H9 (cell line): ENCODE measurements at regions not wholly inside any gene's neighbourhood (a gene's known extent, or its start where the extent isn't known, plus 50 kb on each side); places are given as distances from the start of the nearest gene placed in this dataset.

Source experiments
- DNase-seq: peaks from one replicate; pipeline ENCODE4 v3.0.0-alpha.2; 2017
- H2AFZ ChIP-seq: one replicate; pipeline ENCODE4 v1.6.1; 2013; ENCODE audit warnings: mild to moderate bottlenecking, low read length, control low read depth, moderate library complexity
- H2AK5ac ChIP-seq: 2 replicates; pipeline ENCODE4 v1.6.1; 2013; ENCODE audit warnings: low read length, control low read depth, mixed read lengths; ENCODE audit not compliant: insufficient read length
- H2BK120ac ChIP-seq: one replicate; pipeline ENCODE4 v1.6.1; 2013; ENCODE audit warnings: low read depth, mild to moderate bottlenecking, low read length, control low read depth, inconsistent platforms; ENCODE audit not compliant: poor library complexity, severe bottlenecking
- H2BK12ac ChIP-seq: 2 replicates; pipeline ENCODE4 v1.6.1; 2013; ENCODE audit warnings: low read length, control low read depth, mixed read lengths, low read depth; ENCODE audit not compliant: insufficient read length
- H2BK15ac ChIP-seq: 2 replicates; pipeline ENCODE4 v1.6.1; 2013; ENCODE audit warnings: low read depth, low read length, control low read depth
- H2BK20ac ChIP-seq: one replicate; pipeline ENCODE4 v1.6.1; 2013; ENCODE audit warnings: low read depth, mild to moderate bottlenecking, low read length, control low read depth, inconsistent platforms; ENCODE audit not compliant: poor library complexity, severe bottlenecking
- H2BK5ac ChIP-seq: 2 replicates; pipeline ENCODE4 v1.6.1; 2013; ENCODE audit warnings: low read length, control low read depth, mixed read lengths; ENCODE audit not compliant: insufficient read length
- H3K14ac ChIP-seq: 2 replicates; pipeline ENCODE4 v1.6.1; 2013; ENCODE audit warnings: low read length, control low read depth; ENCODE audit not compliant: insufficient read depth
- H3K18ac ChIP-seq: 2 replicates; pipeline ENCODE4 v1.6.1; 2013; ENCODE audit warnings: low read depth, mild to moderate bottlenecking, mixed read lengths, low read length, control low read depth; ENCODE audit not compliant: insufficient read length
- H3K23ac ChIP-seq: 2 replicates; pipeline ENCODE4 v1.6.1; 2013; ENCODE audit warnings: low read length, control low read depth, mixed read lengths, low read depth; ENCODE audit not compliant: insufficient read length
- H3K23me2 ChIP-seq: 2 replicates; pipeline ENCODE4 v1.6.1; 2013; ENCODE audit warnings: low read depth, mild to moderate bottlenecking, mixed read lengths, low read length, control low read depth; ENCODE audit not compliant: insufficient read length, poor library complexity, severe bottlenecking
- H3K27ac ChIP-seq: 2 replicates; pipeline ENCODE4 v1.5.1; 2013; ENCODE audit warnings: low read length, control low read depth, mixed read lengths, low read depth; ENCODE audit not compliant: insufficient read length
- H3K27me3 ChIP-seq: 2 replicates; pipeline ENCODE4 v1.6.1; 2013; ENCODE audit warnings: low read length, control low read depth, inconsistent platforms; ENCODE audit not compliant: insufficient read depth
- H3K4ac ChIP-seq: 2 replicates; pipeline ENCODE4 v1.6.1; 2013; ENCODE audit warnings: low read depth, mild to moderate bottlenecking, control low read depth, inconsistent platforms, low read length, moderate library complexity
- H3K4me1 ChIP-seq: 2 replicates; pipeline ENCODE4 v1.6.1; 2013; ENCODE audit warnings: low read length, control low read depth, inconsistent platforms; ENCODE audit not compliant: insufficient read depth
- H3K4me2 ChIP-seq: 2 replicates; pipeline ENCODE4 v1.6.1; 2013; ENCODE audit warnings: low read length, control low read depth, mixed read lengths; ENCODE audit not compliant: insufficient read length, insufficient read depth
- H3K56ac ChIP-seq: 2 replicates; pipeline ENCODE4 v1.6.1; 2013; ENCODE audit warnings: low read depth, mild to moderate bottlenecking, mixed read lengths, low read length, control low read depth; ENCODE audit not compliant: insufficient read length
- H3K79me1 ChIP-seq: 2 replicates; pipeline ENCODE4 v1.6.1; 2013; ENCODE audit warnings: low read depth, mild to moderate bottlenecking, moderate library complexity, low read length, control low read depth, inconsistent platforms; ENCODE audit not compliant: insufficient read depth, poor library complexity, severe bottlenecking
- H3K79me2 ChIP-seq: 2 replicates; pipeline ENCODE4 v1.6.1; 2013; ENCODE audit warnings: low read length, control low read depth, inconsistent platforms; ENCODE audit not compliant: insufficient read depth
- H3K9ac ChIP-seq: 2 replicates; pipeline ENCODE4 v1.6.1; 2013; ENCODE audit warnings: low read length, control low read depth, mixed read lengths; ENCODE audit not compliant: insufficient read length; ENCODE audit errors: extremely low read depth
- H3K9me3 ChIP-seq: one replicate; pipeline ENCODE4 v1.6.1; 2013; ENCODE audit warnings: low read depth, low read length, inconsistent platforms; ENCODE audit not compliant: control insufficient read depth
- H3T11ph ChIP-seq: one replicate; pipeline ENCODE4 v1.6.1; 2013; ENCODE audit warnings: mild to moderate bottlenecking, low read length, control low read depth, inconsistent platforms
- H4K20me1 ChIP-seq: one replicate; pipeline ENCODE4 v1.6.1; 2013; ENCODE audit not compliant: control insufficient read depth, insufficient read length, insufficient read depth
- H4K5ac ChIP-seq: 2 replicates; pipeline ENCODE4 v1.6.1; 2013; ENCODE audit warnings: low read depth, mild to moderate bottlenecking, mixed read lengths, low read length, control low read depth; ENCODE audit not compliant: insufficient read length
- H4K8ac ChIP-seq: replicated peaks from 2 replicates; pipeline ENCODE4 v1.6.1; 2013; ENCODE audit warnings: low read length, control low read depth, mixed read lengths, low read depth; ENCODE audit not compliant: insufficient read length
- H4K91ac ChIP-seq: 2 replicates; pipeline ENCODE4 v1.6.1; 2013; ENCODE audit warnings: low read depth, mild to moderate bottlenecking, moderate library complexity, mixed read lengths, low read length, control low read depth; ENCODE audit not compliant: insufficient read length
- H3K27ac Mint-ChIP-seq, 3 experiments: 2 replicates in 2 of 3; 3 replicates in 1 of 3; pipeline ENCODE4 v1.8.0; 2020 to 2021; ENCODE audit warnings: mixed read lengths in 3 of 3, mild to moderate bottlenecking in 1 of 3, moderate library complexity in 1 of 3
- H3K27me3 Mint-ChIP-seq: 2 replicates; pipeline ENCODE4 v1.8.0; 2021; ENCODE audit warnings: low read depth, mild to moderate bottlenecking, moderate library complexity, mixed read lengths
- H3K36me3 Mint-ChIP-seq, 3 experiments: 2 replicates in 2 of 3; 3 replicates in 1 of 3; pipeline ENCODE4 v1.8.0; 2020 to 2021; ENCODE audit warnings: low read depth in 3 of 3, mixed read lengths in 3 of 3; ENCODE audit not compliant: insufficient read depth in 1 of 3
- H3K4me1 Mint-ChIP-seq, 2 experiments: 2 replicates each; pipeline ENCODE4 v1.8.0; 2020; ENCODE audit warnings: mixed read lengths in 2 of 2
- H3K4me3 Mint-ChIP-seq, 2 experiments: 2 replicates in 1 of 2; 3 replicates in 1 of 2; pipeline ENCODE4 v1.8.0; 2020 to 2021; ENCODE audit warnings: mild to moderate bottlenecking in 2 of 2, mixed read lengths in 2 of 2, moderate library complexity in 1 of 2
- H3K9me3 Mint-ChIP-seq, 2 experiments: 2 replicates in 1 of 2; 3 replicates in 1 of 2; pipeline ENCODE4 v1.8.0; 2020; ENCODE audit warnings: mild to moderate bottlenecking in 2 of 2, mixed read lengths in 2 of 2, moderate library complexity in 1 of 2
- WGBS: extraction: QIAGEN DNeasy Blood & Tissue Kit; methylation state at CpG from one replicate; pipeline ENCODE4 v1.1.7; 2013; ENCODE audit warnings: missing lambda C conversion rate, low lambda C conversion rate, mixed read lengths; ENCODE audit not compliant: insufficient read length; ENCODE audit errors: extremely low coverage; 5-methylcytosine and 5-hydroxymethylcytosine counted together
- TF ChIP-seq, protein P1 (sequence below): fragments of 200-600 bp; sonication (generic); conservative IDR thresholded peaks from 3 replicates; pipeline ENCODE4 v1.8.0; 2021; ENCODE audit warnings: antibody characterized with exemption, mild to moderate bottlenecking

DNA sequence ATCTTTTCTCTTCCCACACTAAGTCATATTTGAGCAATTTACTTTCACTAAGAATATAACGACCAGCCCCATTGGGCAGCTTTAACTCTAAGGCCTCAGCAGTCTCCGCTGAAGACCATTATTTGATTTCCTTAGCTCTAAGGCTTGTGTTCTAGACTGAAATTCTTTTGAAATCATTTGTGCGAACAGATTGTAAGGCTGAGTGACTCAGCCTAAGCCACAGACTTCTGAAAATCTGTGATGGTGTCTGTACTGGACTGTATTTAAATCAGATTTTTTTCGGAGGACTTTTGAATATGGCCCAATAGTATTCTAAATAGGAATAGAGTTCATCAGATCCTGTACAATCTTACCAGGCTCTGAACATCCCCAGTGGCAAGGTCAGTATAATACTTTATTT is 150.3 kb upstream of the TECRL start:
- WGBS = no CpG with 5 or more reads among the region's 4 CpGs
- Histone ChIP-seq H4K8ac (no peak overlapping the region), H2AFZ (no peak overlapping the region)

More for the DNA sequence above, 150.3 kb upstream of the TECRL start:
- no peaks in the 10 kb centered on the region for H3K79me1 ChIP-seq
- no peak overlapping the region for H3K14ac ChIP-seq
- no peak overlapping the region for H2BK20ac ChIP-seq
- no peak overlapping the region for H3K4me2 ChIP-seq
- no peaks in the 10 kb centered on the region for H4K20me1 ChIP-seq
- H2BK12ac ChIP-seq = no peak overlapping the region
- H3K56ac ChIP-seq = no peak overlapping the region
- no peaks in the 10 kb centered on the region for H3K9me3 ChIP-seq
- H3K23me2 ChIP-seq = no peaks in the 10 kb centered on the region
- no peak overlapping the region for H2BK15ac ChIP-seq
- Mint-ChIP-seq H3K4me1 (no peaks in the 10 kb centered on the region), H3K9me3 (peaks cover 0 to 3% of the 10 kb centered on the region in 2 experiments; a peak in 3 of 5 replicates), H3K27ac (no peak overlapping the region), H3K27me3 (no peaks in the 10 kb centered on the region), H3K4me3 (no peak overlapping the region), H3K36me3 (peaks cover 0 to 4% (median 0%) of the 10 kb centered on the region in 3 experiments; a peak in 2 of 7 replicates)
- no peak overlapping the region for H3K27ac ChIP-seq
- no peak for DNase-seq
- H3K4ac ChIP-seq = no peak overlapping the region
- no peaks in the 10 kb centered on the region for H3K27me3 ChIP-seq
- no peak overlapping the region for H3K18ac ChIP-seq
- H4K91ac ChIP-seq = no peak overlapping the region
- no peak overlapping the region for H4K5ac ChIP-seq
- no peak overlapping the region for H3T11ph ChIP-seq
- H2BK120ac ChIP-seq = no peak overlapping the region
- H2AK5ac ChIP-seq = no peak overlapping the region
- H3K9ac ChIP-seq = no peak overlapping the region
- TF ChIP-seq, protein P1, sequence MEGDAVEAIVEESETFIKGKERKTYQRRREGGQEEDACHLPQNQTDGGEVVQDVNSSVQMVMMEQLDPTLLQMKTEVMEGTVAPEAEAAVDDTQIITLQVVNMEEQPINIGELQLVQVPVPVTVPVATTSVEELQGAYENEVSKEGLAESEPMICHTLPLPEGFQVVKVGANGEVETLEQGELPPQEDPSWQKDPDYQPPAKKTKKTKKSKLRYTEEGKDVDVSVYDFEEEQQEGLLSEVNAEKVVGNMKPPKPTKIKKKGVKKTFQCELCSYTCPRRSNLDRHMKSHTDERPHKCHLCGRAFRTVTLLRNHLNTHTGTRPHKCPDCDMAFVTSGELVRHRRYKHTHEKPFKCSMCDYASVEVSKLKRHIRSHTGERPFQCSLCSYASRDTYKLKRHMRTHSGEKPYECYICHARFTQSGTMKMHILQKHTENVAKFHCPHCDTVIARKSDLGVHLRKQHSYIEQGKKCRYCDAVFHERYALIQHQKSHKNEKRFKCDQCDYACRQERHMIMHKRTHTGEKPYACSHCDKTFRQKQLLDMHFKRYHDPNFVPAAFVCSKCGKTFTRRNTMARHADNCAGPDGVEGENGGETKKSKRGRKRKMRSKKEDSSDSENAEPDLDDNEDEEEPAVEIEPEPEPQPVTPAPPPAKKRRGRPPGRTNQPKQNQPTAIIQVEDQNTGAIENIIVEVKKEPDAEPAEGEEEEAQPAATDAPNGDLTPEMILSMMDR = no peak
- no peak overlapping the region for H2BK5ac ChIP-seq
- H3K4me1 ChIP-seq = no peaks in the 10 kb centered on the region
- no peak overlapping the region for H3K23ac ChIP-seq
- H3K79me2 ChIP-seq = no peaks in the 10 kb centered on the region
